Ascending aorta (tissue), 2 donors: ENCODE measurements at regions not wholly inside any gene's neighbourhood (a gene's known extent, or its start where the extent isn't known, plus 50 kb on each side); places are given as distances from the start of the nearest gene placed in this dataset.

ENCODE experiments used
- DNase-seq, 2 donors: peaks; one replicate each; pipeline ENCODE4 v3.0.0-alpha.2; 2019; ENCODE audit warnings: low spot score in 2 of 2
- H3K27ac ChIP-seq, 2 donors: fragments of 200-600 bp; sonication (generic); one replicate each; pipeline ENCODE4 v1.5.1; 2016 to 2017; ENCODE audit warnings: mild to moderate bottlenecking in 1 of 2
- H3K27me3 ChIP-seq: fragments of 200-600 bp; sonication (generic); one replicate; pipeline ENCODE4 v1.5.1; 2017
- H3K36me3 ChIP-seq, 2 donors: fragments of 200-600 bp; sonication (generic); one replicate each; pipeline ENCODE4 v1.5.1; 2016
- H3K4me1 ChIP-seq, 2 donors: fragments of 200-600 bp; sonication (generic); one replicate each; pipeline ENCODE4 v1.5.1; 2016 to 2017; ENCODE audit warnings: mild to moderate bottlenecking in 1 of 2
- H3K4me3 ChIP-seq, 2 donors: fragments of 200-600 bp; sonication (generic); one replicate each; pipeline ENCODE4 v1.5.1; 2016 to 2017; ENCODE audit warnings: mild to moderate bottlenecking in 1 of 2
- H3K9me3 ChIP-seq, 2 donors: fragments of 200-600 bp; sonication (generic); one replicate each; pipeline ENCODE4 v1.5.1; 2016
- CTCF ChIP-seq, 3 experiments: fragments of 200-600 bp in 2 of 3; fragments of 450-650 bp in 1 of 3; sonication (generic) in 2 of 3; IDR thresholded peaks; one replicate each; pipeline ENCODE4 v1.5.1; 2016 to 2019; ENCODE audit warnings: antibody characterized with exemption in 3 of 3, mild to moderate bottlenecking in 1 of 3, moderate library complexity in 1 of 3
- intact Hi-C: fragments of 100-400 bp; cut with DNase I; formaldehyde crosslinking; loops from one replicate; pipeline ENCODE4 v1.15.1; 2023

DNA sequence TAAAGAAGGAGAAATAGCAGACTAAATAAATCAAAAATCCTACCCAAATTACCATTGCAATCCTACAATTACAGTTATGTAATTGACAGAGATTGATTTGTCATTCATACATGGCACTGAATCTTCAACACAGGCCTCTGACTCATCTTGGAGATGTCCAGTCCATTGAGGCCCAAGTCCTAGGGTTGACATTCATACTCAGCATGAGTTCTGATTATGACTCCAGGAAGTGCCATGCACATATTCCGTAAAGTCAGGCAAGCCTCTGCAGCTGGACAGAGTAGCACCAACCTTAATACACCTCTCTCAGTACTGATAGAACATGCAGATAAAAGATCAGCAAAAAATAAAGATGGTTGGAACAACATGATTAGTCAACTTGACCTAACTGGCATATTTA lies 353.7 kb upstream of the NFE2L3 start:
- no peak for DNase-seq
- Histone ChIP-seq H3K36me3 (no peaks in the 10 kb centered on the region), H3K27ac (no peak overlapping the region), H3K27me3 (no peaks in the 10 kb centered on the region), H3K4me3 (no peak overlapping the region), H3K9me3 (no peaks in the 10 kb centered on the region), H3K4me1 (peaks cover 3 to 4% of the 10 kb centered on the region in 2 donors)
- intact Hi-C loops, result no loop called here
- no peak for TF ChIP-seq CTCF (IDR thresholded peaks at IDR 0.05)

DNA sequence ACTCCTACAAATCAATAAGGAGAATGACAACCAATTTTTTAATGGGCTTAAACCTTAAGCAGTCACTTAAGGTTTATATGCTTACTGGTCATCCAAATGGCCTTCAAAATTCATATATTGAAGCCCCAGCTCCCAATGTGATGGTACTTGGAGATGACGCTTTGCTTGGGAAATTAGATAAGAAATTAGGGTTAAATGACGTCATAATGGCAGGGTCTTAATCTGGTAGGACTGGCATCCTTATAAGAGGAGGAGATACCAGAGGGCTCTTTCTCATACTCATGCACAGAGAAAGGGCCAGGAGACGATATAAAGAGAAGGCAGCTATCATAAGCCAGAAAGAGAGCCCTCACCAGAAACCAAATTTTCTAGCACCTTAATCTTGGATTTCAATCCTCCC lies 350.8 kb upstream of the NFE2L3 start:
- intact Hi-C loops, result no loop called here
- Histone ChIP-seq H3K4me1 (peaks cover 0 to 16% of the 10 kb centered on the region in 2 donors), H3K27ac (peak overlapping the region in 1 of 2 donors; percentile 57), H3K9me3 (no peaks in the 10 kb centered on the region), H3K36me3 (no peaks in the 10 kb centered on the region), H3K27me3 (no peaks in the 10 kb centered on the region), H3K4me3 (no peak overlapping the region)
- DNase-seq, result no peak
- TF ChIP-seq CTCF (IDR thresholded peaks at IDR 0.05), result no peak

DNA sequence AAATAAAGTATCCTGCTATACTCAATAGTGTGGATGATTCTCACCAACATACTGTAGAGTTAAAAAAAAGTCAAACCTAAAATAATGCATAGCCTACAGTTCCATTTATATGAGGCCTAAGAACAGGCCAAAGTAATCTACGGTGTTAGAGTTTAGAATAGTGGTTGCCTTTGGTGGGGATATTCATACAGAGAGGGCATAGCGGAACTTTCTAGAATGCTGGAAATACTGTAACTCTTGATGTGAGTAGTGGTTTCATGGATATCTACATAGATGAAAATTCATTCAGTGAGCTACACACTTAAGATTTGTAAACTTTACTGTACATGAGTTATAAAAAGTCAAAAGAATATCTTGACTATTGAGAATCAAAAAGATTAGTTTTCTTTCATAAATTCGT lies 349.9 kb upstream of the NFE2L3 start:
- no peaks in the 10 kb centered on the region for H3K9me3 ChIP-seq
- TF ChIP-seq CTCF (IDR thresholded peaks at IDR 0.05), result no peak
- no peak for DNase-seq
- intact Hi-C loops, result loop anchor here (2.0 kb wide), 1 partner anchor 41 kb away; no protein-coding TSS in a partner anchor
- peak overlapping the region; percentile 46 to 57 for H3K27ac ChIP-seq
- no peaks in the 10 kb centered on the region for H3K36me3 ChIP-seq
- peaks cover 0 to 19% of the 10 kb centered on the region in 2 donors for H3K4me1 ChIP-seq
- H3K4me3 ChIP-seq, result no peak overlapping the region
- H3K27me3 ChIP-seq, result no peaks in the 10 kb centered on the region

GRCh38 chr7:25802473-25802872 lies 349.5 kb upstream of the NFE2L3 start:
- no peak for TF ChIP-seq CTCF (IDR thresholded peaks at IDR 0.05)
- H3K27me3 ChIP-seq, result no peaks in the 10 kb centered on the region
- intact Hi-C loops, result loop anchor here (2.0 kb wide), 1 partner anchor 40 kb away; no protein-coding TSS in a partner anchor
- no peaks in the 10 kb centered on the region for H3K9me3 ChIP-seq
- peaks cover 0 to 22% of the 10 kb centered on the region in 2 donors for H3K4me1 ChIP-seq
- H3K36me3 ChIP-seq, result no peaks in the 10 kb centered on the region
- no peak for DNase-seq
- H3K4me3 ChIP-seq, result no peak overlapping the region
- peak overlapping the region; percentile 46 to 57 for H3K27ac ChIP-seq

GRCh38 chr7:25803117-25803887 lies 348.7 kb upstream of the NFE2L3 start:
- intact Hi-C loops, result loop anchor here (2.0 kb wide), 1 partner anchor 39 kb away; no protein-coding TSS in a partner anchor
- H3K4me1 ChIP-seq, result peaks cover 0 to 28% of the 10 kb centered on the region in 2 donors
- H3K36me3 ChIP-seq, result no peaks in the 10 kb centered on the region
- TF ChIP-seq CTCF (IDR thresholded peaks at IDR 0.05), result no peak
- H3K27ac ChIP-seq, result peak overlapping the region; percentile 46 to 57
- no peaks in the 10 kb centered on the region for H3K27me3 ChIP-seq
- no peak for DNase-seq
- no peak overlapping the region for H3K4me3 ChIP-seq
- H3K9me3 ChIP-seq, result no peaks in the 10 kb centered on the region
